ENCODE measurements at regions not wholly inside any gene's neighbourhood (a gene's known extent, or its start where the extent isn't known, plus 50 kb on each side); places are given as distances from the start of the nearest gene placed in this dataset.

GRCh38 chr1:30415171-30415940, 308.0 kb downstream of the MATN1 start:
- Histone ChIP-seq H3K4me1 (ENCODE audit: control insufficient read depth in 1 of 2, insufficient read depth in 1 of 2, low read depth in 1 of 2, low read length in 1 of 2) (no peaks in the 10 kb centered on the region), H3K36me3 (no peaks in the 10 kb centered on the region), H3K9me3 (no peaks in the 10 kb centered on the region), H3K27ac (no peak overlapping the region), H3K4me3 (ENCODE audit: low read depth in 1 of 2, low read length in 1 of 2) (no peak overlapping the region), H3K27me3 (no peaks in the 10 kb centered on the region)
- no peak for TF ChIP-seq CTCF (IDR thresholded peaks at IDR 0.05)

- Histone ChIP-seq H3K36me3 (no peaks in the 10 kb centered on the region), H3K27me3 (no peaks in the 10 kb centered on the region), H3K27ac (no peak overlapping the region), H3K9me3 (no peaks in the 10 kb centered on the region), H3K4me1 (ENCODE audit: control insufficient read depth in 1 of 2, insufficient read depth in 1 of 2, low read depth in 1 of 2, low read length in 1 of 2) (no peaks in the 10 kb centered on the region), H3K4me3 (ENCODE audit: low read depth in 1 of 2, low read length in 1 of 2) (no peak overlapping the region)
- no peak for TF ChIP-seq CTCF (IDR thresholded peaks at IDR 0.05)
Observed at GRCh38 chr1:30414851-30415165, 308.6 kb downstream of the MATN1 start.

- H3K27me3 ChIP-seq, result no peaks in the 10 kb centered on the region
- H3K36me3 ChIP-seq, result no peaks in the 10 kb centered on the region
- no peaks in the 10 kb centered on the region for H3K4me1 ChIP-seq (ENCODE audit: control insufficient read depth in 1 of 2, insufficient read depth in 1 of 2, low read depth in 1 of 2, low read length in 1 of 2)
- no peaks in the 10 kb centered on the region for H3K9me3 ChIP-seq
- no peak for TF ChIP-seq CTCF (IDR thresholded peaks at IDR 0.05)
- H3K27ac ChIP-seq, result no peak overlapping the region
- no peak overlapping the region for H3K4me3 ChIP-seq (ENCODE audit: low read depth in 1 of 2, low read length in 1 of 2)
Observed at GRCh38 chr1:30414086-30414850, 309.1 kb downstream of the MATN1 start.

- TF ChIP-seq CTCF (IDR thresholded peaks at IDR 0.05), result no peak
Observed at GRCh38 chr1:30413606-30414005, 309.8 kb downstream of the MATN1 start.

GRCh38 chr1:30413111-30413440, 310.3 kb downstream of the MATN1 start:
- no peak for TF ChIP-seq CTCF (IDR thresholded peaks at IDR 0.05)
- Histone ChIP-seq H3K4me3 (ENCODE audit: low read depth in 1 of 2, low read length in 1 of 2) (no peak overlapping the region), H3K9me3 (no peaks in the 10 kb centered on the region), H3K27ac (no peak overlapping the region), H3K4me1 (ENCODE audit: control insufficient read depth in 1 of 2, insufficient read depth in 1 of 2, low read depth in 1 of 2, low read length in 1 of 2) (no peaks in the 10 kb centered on the region), H3K36me3 (no peaks in the 10 kb centered on the region), H3K27me3 (no peaks in the 10 kb centered on the region)

More at GRCh38 chr1:30413606-30414005, 309.8 kb downstream of the MATN1 start:
- Histone ChIP-seq H3K27ac (no peak overlapping the region), H3K4me1 (ENCODE audit: control insufficient read depth in 1 of 2, insufficient read depth in 1 of 2, low read depth in 1 of 2, low read length in 1 of 2) (no peaks in the 10 kb centered on the region), H3K36me3 (no peaks in the 10 kb centered on the region), H3K9me3 (no peaks in the 10 kb centered on the region), H3K4me3 (ENCODE audit: low read depth in 1 of 2, low read length in 1 of 2) (no peak overlapping the region), H3K27me3 (no peaks in the 10 kb centered on the region)
